H7 (cell line): ENCODE measurements at regions not wholly inside any gene's neighbourhood (a gene's known extent, or its start where the extent isn't known, plus 50 kb on each side); places are given as distances from the start of the nearest gene placed in this dataset.

Experiments used
- DNase-seq: peaks from one replicate; pipeline ENCODE4 v3.0.0; 2012
- H3K27me3 ChIP-seq: 2 replicates; pipeline ENCODE4 v1.6.0; 2011; ENCODE audit warnings: mild to moderate bottlenecking, low read length; ENCODE audit not compliant: control insufficient read depth, insufficient read depth
- H3K36me3 ChIP-seq: replicated peaks from 2 replicates; pipeline ENCODE4 v1.5.1; 2011; ENCODE audit warnings: low read length; ENCODE audit not compliant: control insufficient read depth, insufficient read depth
- H3K4me3 ChIP-seq: 2 replicates; pipeline ENCODE4 v1.5.1; 2011; ENCODE audit warnings: low read depth, mild to moderate bottlenecking, control low read depth, low read length, moderate library complexity; ENCODE audit not compliant: insufficient read depth

- Histone ChIP-seq H3K4me3 (no peak overlapping the region), H3K36me3 (no peaks in the 10 kb centered on the region), H3K27me3 (no peaks in the 10 kb centered on the region)
- no peak for DNase-seq
These were observed 150.3 kb downstream of the C16orf95 start for GRCh38 chr16:87166934-87167333.

DNA sequence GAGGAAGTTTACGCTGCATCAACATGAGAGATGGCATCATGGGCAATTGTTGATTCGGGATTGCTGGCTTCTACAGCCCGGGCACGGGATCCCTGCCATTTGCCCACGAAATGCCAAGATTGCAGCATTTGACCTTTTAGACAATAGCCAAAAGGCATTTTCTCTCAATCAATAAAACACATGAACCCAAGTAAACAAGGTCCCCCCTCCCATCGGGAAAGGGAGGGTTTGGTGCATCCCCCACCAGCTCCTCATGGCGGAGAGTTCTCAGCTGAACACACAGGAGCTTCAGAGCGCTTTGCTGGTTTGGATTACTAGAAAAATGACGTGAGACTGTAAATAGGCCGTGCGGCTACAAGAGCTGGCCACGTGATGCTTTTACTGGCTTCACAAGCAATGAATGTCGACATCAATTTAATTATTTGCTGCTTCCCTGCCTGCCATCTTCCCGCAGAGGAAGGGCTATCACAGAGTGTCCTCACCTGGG, 147.6 kb downstream of the C16orf95 start:
- Histone ChIP-seq H3K36me3 (no peaks in the 10 kb centered on the region), H3K27me3 (no peaks in the 10 kb centered on the region), H3K4me3 (no peak overlapping the region)
- DNase-seq = no peak

DNA sequence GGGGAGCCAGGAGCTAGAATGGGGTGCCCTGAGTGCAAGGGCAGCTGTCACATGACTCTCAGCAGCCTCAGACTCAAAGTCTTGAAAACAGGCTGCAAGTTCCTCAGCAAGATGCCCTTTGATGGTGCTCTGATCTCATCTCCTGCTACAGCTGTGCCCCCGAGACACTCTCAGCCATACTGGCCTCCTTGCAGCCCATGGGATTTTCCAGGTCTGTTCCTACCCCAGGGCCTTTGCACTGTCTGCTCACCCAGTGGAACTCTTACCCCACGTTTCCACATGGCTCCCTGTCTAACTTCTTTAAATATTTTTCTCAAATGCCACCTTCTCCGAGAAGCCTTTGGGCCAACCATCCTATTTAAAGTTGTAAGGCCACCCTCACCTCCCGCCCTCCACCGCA, 146.9 kb downstream of the C16orf95 start:
- no peak for DNase-seq
- Histone ChIP-seq H3K36me3 (no peaks in the 10 kb centered on the region), H3K27me3 (no peaks in the 10 kb centered on the region), H3K4me3 (no peak overlapping the region)

GRCh38 chr16:87171723-87172122, 145.5 kb downstream of the C16orf95 start:
- no peak overlapping the region for H3K4me3 ChIP-seq
- DNase-seq = no peak
- H3K27me3 ChIP-seq = no peaks in the 10 kb centered on the region
- no peaks in the 10 kb centered on the region for H3K36me3 ChIP-seq

DNA sequence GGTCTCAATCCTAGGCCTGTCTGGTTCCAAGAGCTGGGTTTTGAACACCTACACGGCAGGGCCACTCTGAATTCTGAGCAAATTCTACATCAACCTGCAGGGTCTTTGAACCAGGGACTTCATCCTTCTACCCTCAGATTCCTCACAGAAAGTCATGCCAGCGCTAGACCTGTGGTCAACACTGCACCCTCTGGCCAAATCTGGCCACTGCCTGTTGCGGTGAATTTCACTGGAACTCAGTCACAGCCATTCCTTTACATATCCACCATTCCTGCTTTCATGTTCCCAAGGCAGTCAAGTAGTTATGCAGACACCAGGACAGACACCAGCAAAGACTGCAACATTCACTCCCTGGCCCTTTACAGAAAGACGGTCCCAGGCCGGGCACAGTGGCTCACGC, 144.6 kb downstream of the C16orf95 start:
- DNase-seq = peak; percentile 69
- H3K27me3 ChIP-seq = 0 out of 2 replicates have a peak, but pooled peaks cover 1% of the 10 kb centered on the region
- H3K36me3 ChIP-seq = no peaks in the 10 kb centered on the region
- no peak overlapping the region for H3K4me3 ChIP-seq

DNA sequence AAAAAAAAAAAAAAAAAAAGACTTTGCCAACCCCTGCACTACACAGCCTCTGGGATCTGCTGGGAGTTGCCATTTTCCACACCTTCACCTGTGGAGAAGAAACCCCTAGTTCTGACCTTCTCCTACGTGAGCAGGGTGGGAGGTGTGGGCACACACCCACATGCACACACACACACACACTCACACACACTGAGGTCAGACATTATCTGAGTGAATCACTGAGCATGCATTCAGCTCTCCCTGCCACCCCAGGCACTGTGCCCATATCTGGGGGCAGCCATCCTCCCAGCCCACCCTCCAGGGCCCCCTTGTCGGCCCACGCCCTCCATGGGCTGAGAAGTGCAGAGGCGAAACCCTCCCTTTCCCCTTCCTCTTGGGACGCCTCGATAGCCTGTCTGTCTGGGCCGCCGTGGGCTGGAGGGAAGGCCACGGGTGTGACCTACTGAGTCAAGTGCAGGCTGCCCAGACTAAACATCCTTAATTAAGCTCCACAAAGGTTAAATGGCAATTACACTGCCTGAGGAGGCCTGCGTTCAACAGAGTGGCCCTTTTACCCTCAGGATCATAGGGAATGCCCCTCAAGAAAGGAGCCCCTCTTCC, 143.8 kb downstream of the C16orf95 start:
- DNase-seq = no peak
- H3K27me3 ChIP-seq = 0 out of 2 replicates have a peak, but pooled peaks cover 1% of the 10 kb centered on the region
- H3K4me3 ChIP-seq = no peak overlapping the region
- H3K36me3 ChIP-seq = no peaks in the 10 kb centered on the region

DNA sequence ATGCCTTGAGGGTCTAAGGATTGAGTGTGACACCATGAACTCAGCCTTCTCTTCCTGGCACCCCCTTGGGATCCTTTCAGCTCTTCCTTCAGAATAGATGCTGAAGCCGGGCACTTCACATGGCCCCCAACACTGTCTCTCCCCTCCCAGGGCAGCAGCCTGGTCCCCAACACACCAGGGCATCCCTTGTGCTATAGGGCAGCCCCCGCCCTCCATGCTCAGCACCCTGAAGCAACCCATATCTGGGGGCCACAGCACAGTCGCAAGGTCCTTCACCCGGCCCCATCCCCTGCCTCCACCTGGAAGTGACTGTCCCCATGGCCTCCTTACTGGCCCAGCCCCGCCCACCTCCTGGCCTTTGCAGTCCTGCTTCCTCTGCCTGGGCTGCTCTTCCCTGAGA, 143.1 kb downstream of the C16orf95 start:
- Histone ChIP-seq H3K4me3 (no peak overlapping the region), H3K36me3 (no peaks in the 10 kb centered on the region), H3K27me3 (0 out of 2 replicates have a peak, but pooled peaks cover 1% of the 10 kb centered on the region)
- no peak for DNase-seq

DNA sequence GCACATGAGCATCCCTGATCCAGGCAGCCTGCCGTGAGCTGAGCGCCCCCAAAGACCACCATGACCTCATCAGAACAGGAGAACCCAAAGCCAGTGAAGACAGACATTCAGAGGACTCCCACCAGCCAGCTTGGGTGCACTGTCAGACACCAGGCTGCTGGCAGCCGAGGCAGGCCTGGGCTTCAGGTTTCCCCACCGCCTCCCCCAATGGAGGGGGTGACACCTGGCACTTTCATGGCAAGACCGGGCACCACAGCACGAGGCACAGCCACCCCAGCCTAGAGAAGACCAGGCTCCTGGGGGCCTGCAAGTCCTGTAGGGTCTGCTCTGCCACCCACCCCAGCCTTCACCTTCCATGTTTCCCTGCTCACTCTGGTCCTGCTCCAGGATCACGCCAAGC, 140.5 kb downstream of the C16orf95 start:
- Histone ChIP-seq H3K27me3 (0 out of 2 replicates have a peak, but pooled peaks cover 1% of the 10 kb centered on the region), H3K36me3 (no peaks in the 10 kb centered on the region), H3K4me3 (no peak overlapping the region)
- DNase-seq = no peak

GRCh38 chr16:87177673-87178072, 139.5 kb downstream of the C16orf95 start:
- Histone ChIP-seq H3K27me3 (0 out of 2 replicates have a peak, but pooled peaks cover 1% of the 10 kb centered on the region), H3K36me3 (no peaks in the 10 kb centered on the region), H3K4me3 (peak overlapping the region; percentile 55; the same call in 1 of the 2 replicates)
- DNase-seq = no peak

GRCh38 chr16:87178177-87178863, 138.9 kb downstream of the C16orf95 start:
- Histone ChIP-seq H3K36me3 (no peaks in the 10 kb centered on the region), H3K27me3 (0 out of 2 replicates have a peak, but pooled peaks cover 1% of the 10 kb centered on the region), H3K4me3 (peak overlapping the region; percentile 55)
- peak; percentile 71 for DNase-seq

DNA sequence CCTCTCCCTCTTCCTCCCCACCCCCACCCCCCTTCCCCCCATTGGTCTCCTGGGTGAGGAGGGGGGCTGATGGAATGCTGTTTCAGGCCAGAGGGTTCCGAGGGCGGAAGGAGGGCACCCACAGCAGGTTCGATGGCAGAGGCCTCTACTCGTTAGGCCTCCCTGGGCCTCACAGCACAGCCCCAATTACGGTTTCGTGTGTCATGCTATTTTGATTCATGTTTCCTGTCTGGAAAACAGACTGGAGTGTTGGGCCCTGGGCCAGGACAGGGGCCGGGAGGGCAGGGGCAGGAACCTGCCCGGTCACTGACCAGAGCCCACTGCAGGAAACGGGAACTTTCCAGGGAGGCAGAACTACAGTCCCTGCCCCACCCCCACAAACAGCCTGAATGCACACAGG, 138.2 kb downstream of the C16orf95 start:
- DNase-seq = peak; percentile 73
- Histone ChIP-seq H3K27me3 (0 out of 2 replicates have a peak, but pooled peaks cover 1% of the 10 kb centered on the region), H3K36me3 (no peaks in the 10 kb centered on the region), H3K4me3 (no peak overlapping the region; the same call in 1 of the 2 replicates)

DNA sequence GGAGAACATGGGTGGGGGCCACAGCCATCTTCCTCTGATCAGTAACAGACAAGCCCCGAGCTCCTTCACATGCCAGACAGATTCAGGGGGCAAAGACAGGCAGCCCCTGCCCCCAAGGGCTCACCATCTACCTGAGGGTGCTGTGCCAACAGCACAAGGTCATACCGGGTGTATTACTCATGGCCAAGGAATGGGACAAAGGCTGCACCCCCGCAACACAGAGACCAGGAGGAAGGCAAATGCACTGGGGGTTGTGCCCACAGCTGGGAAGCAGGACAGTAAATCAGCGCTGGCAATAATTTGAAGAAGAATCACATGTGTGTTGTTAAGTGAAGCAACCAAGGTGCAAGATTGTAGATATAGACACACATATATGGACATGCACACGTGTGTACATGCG, 137.1 kb downstream of the C16orf95 start:
- H3K27me3 ChIP-seq = 0 out of 2 replicates have a peak, but pooled peaks cover 1% of the 10 kb centered on the region
- no peak for DNase-seq
- H3K36me3 ChIP-seq = no peaks in the 10 kb centered on the region
- H3K4me3 ChIP-seq = no peak overlapping the region

DNA sequence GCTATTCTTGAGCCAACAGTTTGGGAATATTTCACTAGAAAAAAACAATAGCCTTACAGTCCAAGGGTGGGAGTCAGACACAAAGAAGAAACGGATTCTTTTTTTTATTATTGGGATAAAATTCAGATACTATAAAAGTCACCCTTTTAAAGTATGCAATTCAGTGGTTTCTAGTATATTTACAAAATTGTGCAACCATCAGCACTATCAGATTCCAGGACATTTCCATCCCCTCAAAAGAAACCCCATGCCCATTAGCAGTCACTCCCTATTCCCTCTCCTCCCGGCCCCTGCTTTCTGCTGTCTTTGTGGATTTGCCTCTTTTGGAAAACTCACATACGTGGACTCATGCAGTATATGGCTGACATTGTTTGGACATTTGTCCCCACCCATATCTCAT, 134.4 kb downstream of the C16orf95 start:
- Histone ChIP-seq H3K36me3 (no peaks in the 10 kb centered on the region), H3K4me3 (no peak overlapping the region), H3K27me3 (no peaks in the 10 kb centered on the region)
- no peak for DNase-seq

DNA sequence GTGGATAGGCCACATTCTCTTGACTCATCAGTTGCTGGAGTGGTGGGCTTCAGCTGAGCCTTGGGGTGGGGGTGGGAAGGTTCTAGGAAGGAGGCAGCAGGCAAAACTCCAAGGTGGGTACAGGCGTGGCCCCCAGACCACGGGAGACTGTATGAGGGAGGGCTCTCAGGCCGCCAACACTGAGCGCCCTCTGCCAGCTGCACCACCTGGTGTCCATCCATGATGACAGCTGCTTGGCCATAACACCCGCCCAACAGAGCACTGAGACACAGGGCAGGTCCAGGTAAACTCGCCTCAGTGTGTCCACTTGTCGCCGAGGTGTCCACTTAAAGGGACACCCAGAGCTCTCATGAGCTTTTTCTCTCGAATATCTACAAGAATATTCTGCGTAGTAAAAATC, 133.5 kb downstream of the C16orf95 start:
- Histone ChIP-seq H3K27me3 (no peaks in the 10 kb centered on the region), H3K4me3 (no peak overlapping the region), H3K36me3 (no peaks in the 10 kb centered on the region)
- DNase-seq = no peak

GRCh38 chr16:87185308-87185707, 131.9 kb downstream of the C16orf95 start:
- Histone ChIP-seq H3K27me3 (no peaks in the 10 kb centered on the region), H3K36me3 (no peaks in the 10 kb centered on the region), H3K4me3 (no peak overlapping the region)
- peak; percentile 76 for DNase-seq
